ENCODE measurements at regions not wholly inside any gene's neighbourhood (a gene's known extent, or its start where the extent isn't known, plus 50 kb on each side); places are given as distances from the start of the nearest gene placed in this dataset.
"Not testable (repeated sequence)": the region's sequence is repeated elsewhere in the genome, so short reads cannot be mapped to it uniquely, and the experiment has no call there.

DNA sequence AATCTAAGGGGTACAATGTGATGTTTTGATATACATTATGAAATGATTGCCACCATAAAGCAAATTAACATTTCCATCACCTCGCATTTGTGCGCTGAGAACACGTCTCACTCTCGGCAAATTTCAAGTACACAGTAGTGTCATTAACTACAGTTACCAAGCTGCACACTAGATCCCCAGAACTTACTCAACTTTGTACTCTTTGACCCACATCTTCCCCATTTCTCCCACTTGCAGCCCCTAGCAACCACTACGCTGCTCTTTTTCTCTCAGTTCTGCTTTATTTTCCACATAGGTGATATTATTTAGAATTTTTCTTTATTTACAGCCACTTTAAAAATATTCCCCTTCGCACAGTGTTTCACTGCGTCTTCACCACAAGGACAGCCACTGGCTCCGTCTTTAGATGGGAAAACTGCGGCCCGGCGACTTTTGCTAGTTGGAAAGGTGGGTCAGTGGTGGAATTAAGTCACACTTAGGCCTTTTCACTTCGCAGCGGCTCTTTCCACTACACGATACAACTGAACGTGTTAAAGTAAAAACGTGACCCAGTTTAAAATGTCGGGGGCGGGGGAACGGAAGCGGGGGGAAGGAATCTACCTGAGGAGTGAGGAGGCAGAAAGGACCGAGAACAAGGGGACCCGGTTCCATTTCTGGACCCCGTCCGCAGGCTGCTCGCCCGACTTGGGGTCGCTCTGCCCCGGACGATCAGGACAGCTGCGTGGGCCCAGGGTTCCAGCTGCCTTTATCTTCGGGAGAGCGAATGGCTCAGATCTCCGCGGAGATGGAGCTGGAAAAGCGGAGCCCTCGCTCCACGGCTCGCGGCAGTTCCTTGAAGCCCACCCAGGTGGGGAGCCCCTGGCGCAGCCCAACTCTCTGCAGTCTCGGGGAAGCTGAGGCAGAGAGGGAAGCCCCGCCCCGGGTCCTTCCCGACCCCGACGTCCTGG is 486.1 kb downstream of the UQCRFS1 start:
- DNase-seq: no peak

DNA sequence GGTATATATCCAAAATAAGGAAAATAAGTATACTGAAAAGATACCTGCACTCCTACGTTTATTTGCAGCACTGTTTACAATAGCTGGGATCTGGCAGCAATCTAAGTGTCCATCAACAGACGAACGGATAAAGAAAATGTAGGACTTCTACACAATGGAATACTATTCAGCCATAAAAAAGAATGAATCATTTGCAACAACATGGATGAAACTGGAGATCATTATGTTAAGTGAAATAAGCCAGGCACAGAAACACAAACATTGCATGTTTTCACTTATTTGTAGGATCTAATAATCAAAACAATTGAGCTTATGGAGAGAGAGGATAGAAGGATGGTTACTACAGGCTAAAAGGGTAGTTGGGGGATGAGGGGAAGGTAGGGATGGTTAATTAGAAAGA is 494.0 kb downstream of the UQCRFS1 start:
- no peak for DNase-seq

- no peak for DNase-seq
Observed at GRCh38 chr19:28715157-28715556, 497.8 kb downstream of the UQCRFS1 start.

DNA sequence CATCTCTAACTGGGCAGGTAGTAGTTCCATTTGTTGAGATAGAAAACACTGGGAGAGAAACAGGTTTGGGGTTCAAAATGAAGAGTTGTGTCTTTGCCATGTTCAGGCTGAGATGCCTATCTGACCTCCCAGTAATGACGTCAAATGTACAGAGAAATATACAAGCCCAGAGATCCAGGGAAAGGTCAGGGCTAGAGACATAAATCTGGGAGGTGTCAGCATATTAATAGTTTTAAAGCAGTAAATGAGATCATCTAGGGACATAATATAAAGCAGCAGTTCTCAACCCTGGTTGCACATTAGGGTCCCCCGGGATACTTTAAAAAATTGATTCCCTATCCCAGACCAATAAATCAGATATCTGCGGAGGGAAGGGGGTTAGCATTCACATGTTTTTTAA is 501.5 kb downstream of the UQCRFS1 start:
- no peak for DNase-seq

DNA sequence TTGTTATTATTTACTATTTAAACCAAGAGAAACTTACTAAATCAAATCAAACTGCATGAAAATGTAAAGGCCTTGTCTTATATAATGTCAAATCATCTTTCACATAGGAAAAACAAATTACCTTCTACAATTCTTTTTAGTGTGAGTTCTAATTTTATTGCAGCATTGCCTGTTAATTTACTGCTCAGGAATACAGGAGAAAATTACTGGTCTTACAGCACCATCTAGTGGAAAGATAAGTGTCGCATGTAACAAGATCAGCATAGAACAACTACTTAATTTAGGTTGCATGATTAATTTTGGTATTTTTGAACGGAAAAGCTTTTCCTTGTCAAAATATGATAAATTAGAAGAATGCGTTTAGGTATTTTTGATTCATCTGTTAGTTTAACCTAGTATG is 502.7 kb downstream of the UQCRFS1 start:
- DNase-seq: no peak

DNA sequence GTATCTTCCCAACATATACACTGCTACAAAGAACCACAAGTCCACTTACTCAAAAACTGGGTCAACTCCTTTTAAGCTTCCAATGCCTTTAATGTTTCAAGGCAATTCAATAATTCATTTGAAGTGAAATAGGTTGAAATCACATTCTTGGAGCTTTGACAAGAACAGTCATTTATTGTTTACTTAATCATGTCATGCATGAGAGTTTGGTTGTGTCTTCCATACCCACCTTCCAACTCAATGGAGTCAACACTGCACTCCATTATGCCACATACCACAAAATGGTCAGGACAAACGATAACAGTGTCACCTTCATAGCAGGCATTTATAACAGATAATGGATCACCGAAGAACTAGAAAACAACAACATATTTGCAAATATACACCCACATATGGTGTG is 506.3 kb downstream of the UQCRFS1 start:
- no peak for DNase-seq

DNA sequence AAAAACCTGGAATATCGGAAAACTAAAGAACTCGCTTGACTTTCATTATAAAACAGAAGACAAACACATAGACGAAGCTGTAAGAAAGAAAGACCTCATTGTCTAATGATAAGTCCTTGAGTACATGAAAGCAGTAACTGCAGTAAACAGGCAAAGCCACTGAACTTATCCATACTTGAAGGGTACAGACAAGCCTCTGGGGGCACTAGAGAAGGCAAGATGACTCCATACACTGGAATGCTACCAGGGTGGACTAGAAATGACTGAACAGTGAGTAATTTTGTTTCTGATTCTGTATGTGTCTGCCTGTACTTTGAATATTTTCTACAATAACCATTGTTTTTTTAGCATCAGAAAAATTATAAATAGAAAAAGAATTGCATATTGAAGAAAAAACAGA is 507.9 kb downstream of the UQCRFS1 start:
- DNase-seq: no peak

GRCh38 chr19:28703400-28703956 is 509.5 kb downstream of the UQCRFS1 start:
- no peak for DNase-seq

DNA sequence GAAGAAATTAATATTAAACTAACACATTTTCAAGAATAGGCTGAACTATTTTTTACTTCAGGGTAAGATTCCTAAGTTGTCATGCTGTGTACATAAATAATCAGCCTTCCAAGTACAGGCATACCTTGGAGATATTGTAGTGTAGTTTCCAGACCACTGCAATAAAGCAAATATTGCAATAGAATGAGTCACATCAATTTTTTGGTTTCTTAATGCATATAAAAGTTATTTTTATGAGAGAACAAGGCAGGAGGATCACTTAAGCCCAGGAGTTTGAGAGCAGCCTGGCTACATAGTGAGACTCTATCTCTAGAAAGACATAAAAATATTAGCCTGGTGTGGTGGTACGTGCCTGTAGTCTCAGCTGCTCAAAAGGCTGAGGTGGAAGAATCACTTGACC is 511.5 kb downstream of the UQCRFS1 start:
- DNase-seq: no peak

DNA sequence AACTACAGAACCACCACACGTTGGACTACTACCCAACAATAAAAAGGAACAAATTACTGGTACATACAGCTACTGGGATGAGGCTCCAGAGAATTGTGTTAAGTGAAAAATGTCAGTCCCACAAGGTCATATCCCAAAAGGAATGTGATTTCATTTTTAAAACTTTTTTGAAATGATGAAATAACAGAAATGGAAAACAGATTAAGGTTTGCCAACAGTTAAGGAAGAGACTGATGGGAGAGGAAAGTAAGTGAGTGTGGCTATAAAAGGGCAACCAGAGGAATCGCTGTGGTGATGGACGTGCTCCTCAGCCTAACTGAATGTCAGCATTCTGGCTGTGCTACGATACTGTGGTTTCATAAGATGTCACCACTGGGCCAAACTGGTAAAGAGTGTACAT is 512.8 kb downstream of the UQCRFS1 start:
- DNase-seq: no peak

DNA sequence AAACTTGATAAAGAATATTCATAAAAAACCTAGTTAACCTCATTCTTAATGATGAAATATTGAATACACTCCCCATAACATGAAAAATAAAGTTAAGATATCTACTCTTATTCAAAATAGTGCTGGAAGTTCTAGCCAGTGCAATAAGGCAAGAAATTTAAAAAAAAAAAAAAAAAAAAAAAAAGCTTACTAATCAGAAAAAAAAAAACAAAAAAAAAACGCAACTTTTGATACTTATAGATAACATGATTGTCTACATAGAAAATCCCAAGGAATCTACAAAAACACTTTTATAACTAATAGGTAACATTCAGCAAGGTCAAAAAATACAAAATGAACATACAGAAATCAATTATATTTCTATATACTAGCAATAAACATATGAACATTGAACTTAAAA is 515.6 kb downstream of the UQCRFS1 start:
- DNase-seq: no peak

DNA sequence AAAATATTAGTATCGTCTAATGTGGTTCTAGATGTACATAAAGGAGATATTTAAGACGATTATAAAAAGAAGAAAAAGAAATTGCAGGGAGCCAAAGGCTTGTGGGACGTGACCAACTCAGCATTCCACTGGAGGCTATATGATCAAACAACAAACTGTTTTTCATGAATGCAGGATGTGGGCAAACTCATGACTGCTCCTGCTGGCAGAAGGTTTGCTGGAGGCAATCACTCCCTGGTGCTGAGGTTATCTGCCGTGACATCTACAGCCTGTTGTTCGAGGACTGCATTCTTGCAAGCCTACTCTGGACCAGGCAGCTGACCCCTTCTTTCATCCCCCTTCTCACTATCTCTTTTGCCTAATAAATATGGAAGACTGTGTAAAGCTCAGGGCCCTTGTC is 518.1 kb downstream of the UQCRFS1 start:
- no peak for DNase-seq

GRCh38 chr19:28691683-28692082 is 521.3 kb downstream of the UQCRFS1 start:
- no peak for DNase-seq

DNA sequence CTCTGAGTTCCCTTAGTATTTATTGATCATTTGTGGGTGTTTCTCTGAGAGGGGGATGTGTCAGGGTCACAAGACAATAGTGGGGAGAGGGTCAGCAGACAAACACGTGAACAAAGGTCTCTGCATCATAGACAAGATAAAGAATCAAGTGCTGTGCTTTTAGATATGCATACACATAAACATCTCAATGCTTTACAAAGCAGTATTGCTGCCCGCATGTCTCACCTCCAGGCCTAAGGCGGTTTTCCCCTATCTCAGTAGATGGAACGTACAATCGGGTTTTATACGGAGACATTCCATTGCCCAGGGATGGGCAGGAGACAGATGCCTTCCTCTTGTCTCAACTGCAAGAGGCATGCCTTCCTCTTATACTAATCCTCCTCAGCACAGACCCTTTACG is 523.5 kb downstream of the UQCRFS1 start:
- not testable (repeated sequence) for DNase-seq

DNA sequence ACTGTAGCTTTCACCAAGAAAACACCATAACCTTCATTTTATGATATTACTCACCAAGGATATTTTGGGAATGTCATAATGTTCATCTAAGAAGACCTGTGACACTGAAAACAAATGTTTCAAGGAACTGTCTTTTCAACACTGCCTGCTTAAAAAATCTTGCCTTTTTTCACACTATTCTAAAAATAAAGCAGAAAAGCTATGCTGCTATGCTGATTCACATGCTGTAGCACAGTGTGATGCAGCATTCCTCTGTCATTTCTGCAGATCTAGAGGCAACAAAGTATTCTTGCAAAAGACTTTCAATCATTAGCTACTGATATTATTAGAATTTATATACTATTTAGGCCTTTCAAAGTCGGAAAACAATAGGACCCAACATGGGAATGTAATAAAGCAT is 525.7 kb downstream of the UQCRFS1 start:
- no peak for DNase-seq

DNA sequence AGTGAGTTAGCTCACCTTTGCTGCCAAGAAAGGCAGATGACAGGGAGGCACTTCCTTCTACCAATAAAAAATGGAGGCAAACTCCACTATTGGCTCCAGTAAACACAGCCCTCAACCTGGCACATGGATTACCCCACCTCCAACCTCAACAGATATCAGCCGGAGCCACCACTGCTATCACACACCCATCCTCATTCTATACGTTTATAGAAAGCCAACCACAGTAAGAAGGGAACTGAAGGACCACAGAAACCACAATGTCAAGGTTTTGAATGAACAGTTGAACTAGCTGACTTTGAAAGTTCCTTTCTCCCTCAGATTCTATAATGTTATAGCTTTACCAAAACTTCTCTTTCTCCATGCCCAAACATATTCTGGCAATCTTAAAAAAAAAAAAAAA is 526.2 kb downstream of the UQCRFS1 start:
- no peak for DNase-seq

DNA sequence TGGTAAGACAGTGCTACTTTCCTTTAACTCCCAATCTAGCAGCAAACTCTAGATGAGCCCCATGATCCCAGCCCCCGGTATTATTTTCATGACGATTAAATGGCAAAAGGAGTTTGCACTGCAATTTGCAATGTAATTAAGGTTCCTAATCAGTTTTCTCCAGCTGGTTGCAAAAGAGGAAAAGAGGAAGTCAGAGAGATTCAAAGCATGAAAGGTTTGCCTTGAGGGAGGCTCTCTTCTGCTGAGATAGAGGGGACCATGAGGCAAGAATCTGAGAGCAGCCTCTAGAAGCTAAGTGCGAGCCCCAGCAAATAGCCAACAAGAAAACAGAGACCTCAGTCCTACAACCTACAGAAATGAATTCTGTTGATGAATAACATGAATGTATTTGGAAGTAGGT is 527.1 kb downstream of the UQCRFS1 start:
- no peak for DNase-seq

DNA sequence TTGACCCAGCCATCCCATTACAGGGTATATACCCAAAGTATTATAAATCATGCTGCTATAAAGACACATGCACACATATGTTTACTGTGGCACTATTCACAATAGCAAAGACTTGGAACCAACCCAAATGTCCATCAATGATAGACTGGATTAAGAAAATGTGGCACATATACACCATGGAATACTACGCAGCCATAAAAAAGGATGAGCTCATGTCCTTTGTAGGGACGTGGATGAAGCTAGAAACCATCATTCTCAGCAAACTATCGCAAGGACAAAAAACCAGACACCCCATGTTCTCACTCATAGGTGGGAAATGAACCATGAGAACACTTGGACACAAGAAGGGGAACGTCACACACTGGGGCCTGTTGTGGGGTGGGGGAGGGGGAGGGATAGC is 527.9 kb downstream of the UQCRFS1 start:
- DNase-seq: not testable (repeated sequence)

DNA sequence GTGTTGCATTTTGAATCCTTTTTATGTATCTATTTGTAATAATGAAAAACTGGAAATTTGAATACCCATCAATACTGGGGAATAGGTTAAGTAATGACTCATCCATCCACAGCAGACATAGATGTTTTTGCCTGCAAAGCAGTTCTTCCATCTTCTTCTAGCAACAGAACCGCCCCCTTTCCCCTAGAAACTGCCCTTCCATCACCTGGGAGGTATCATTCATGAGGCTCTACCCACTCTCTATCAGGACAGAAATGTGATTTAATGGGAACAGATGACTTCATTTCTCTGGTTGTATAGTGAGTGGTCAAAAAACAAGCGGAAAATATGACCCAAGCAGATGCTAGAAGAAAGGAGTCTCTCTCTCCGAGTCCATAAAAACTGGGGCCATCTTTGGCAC is 532.8 kb downstream of the UQCRFS1 start:
- DNase-seq: no peak

DNA sequence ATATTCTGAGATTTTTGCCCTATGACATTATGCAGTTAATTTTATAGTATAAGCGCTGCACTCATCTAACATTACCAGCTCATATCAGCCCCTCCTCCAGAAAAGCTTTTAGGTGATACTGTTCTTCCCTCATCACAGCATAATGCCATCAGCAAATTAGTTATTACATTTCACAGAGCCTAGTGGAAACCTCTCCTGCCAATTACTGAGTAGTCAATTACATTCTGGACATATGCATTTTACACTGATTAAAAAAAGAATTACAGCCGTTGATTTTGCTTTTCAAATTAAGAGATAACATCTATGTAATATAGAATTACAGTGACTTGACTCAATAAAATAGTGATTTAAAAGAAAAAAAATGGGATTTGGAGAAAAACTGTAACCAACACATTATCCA is 542.1 kb downstream of the UQCRFS1 start:
- no peak for DNase-seq

DNA sequence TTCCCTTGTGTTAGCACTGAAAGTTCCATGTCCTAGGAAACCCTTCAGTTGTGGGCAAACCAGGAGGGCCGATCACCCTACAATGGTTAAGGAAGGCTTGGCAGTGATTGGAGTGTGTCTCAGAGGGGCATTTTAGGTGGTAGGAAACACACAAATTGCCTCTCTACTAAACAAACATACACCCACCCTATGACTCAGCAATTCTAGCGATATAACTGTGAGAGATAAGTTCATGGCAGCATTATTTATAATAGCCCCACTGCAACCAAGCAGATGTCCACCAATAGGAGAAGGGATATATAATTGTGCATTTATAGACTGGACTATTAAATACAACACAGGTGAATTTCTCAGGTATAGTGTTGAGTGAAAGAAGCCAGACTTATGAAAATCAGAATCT is 543.1 kb downstream of the UQCRFS1 start:
- no peak for DNase-seq

DNA sequence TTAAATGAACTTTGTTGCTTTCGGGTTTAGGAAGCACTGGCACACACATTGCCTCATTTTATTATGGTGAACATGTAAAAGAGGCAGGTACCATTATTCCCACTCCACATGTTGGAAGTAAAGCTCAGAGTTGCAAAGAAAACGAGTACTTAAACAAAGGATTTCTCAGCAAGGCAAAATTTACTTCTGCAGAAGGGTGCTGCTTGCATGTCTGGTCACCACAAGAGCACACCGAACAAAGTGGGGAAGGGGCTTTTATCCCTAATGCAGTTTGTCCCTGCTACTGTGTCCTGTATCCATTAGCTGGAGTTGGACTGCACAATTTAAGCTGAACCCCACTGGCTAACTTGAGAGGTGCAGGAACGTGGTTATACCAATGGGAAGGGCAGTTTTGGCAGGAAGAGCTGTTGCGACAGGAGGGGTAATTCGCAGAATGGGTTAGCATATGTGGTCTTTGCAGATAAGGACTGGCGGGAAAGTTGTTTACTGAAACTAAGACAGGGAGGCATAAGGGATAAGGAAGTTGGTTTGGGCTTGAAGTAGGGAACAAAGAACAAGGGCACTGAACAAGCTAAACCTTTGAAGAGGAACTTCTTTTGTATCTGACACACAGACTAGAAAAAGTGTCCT is 545.5 kb downstream of the UQCRFS1 start:
- no peak for DNase-seq

DNA sequence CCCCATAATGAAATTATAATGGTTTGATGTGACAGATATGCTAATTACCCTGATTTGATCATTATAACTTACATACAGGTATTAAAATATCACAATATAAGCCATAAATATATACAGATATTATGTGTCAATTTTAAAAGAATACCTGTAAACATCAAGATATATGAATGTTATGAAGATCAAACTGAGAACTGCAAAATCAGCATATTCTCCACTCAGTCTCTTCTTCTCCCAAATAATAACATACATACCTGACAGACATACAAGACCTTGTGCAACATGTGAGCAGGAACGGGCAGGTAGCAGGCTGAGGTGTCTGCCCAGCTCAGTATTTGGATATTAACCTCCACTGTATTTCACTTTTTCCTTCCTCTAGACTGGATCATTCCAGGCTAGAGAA is 547.2 kb downstream of the UQCRFS1 start:
- no peak for DNase-seq

- no peak for DNase-seq
Observed at GRCh38 chr19:28656644-28657043, 556.3 kb downstream of the UQCRFS1 start.
